NCI-H82 (cell line): ENCODE measurements at regions not wholly inside any gene's neighbourhood (a gene's known extent, or its start where the extent isn't known, plus 50 kb on each side); places are given as distances from the start of the nearest gene placed in this dataset.
"Not testable (repeated sequence)": the region's sequence is repeated elsewhere in the genome, so short reads cannot be mapped to it uniquely, and the experiment has no call there.

Experiments used
- DNase-seq: peaks from one replicate; lab custom pipeline; 2025; lab: John Stamatoyannopoulos, UW

GRCh38 chr14:83559721-83560120, 1970.2 kb upstream of the FLRT2 start:
- DNase-seq = no peak

- DNase-seq = peak; percentile 3
Measured at GRCh38 chr14:83561261-83561660, 1968.7 kb upstream of the FLRT2 start.

GRCh38 chr14:83566567-83566966, 1963.4 kb upstream of the FLRT2 start:
- no peak for DNase-seq

GRCh38 chr14:83568141-83568540, 1961.8 kb upstream of the FLRT2 start:
- no peak for DNase-seq

- peak; percentile 26 for DNase-seq
Measured at GRCh38 chr14:83575301-83575700, 1954.6 kb upstream of the FLRT2 start.

- no peak for DNase-seq
Measured at GRCh38 chr14:83583201-83583600, 1946.7 kb upstream of the FLRT2 start.

- no peak for DNase-seq
Measured at GRCh38 chr14:83594874-83595273, 1935.1 kb upstream of the FLRT2 start.

GRCh38 chr14:83607682-83608081, 1922.3 kb upstream of the FLRT2 start:
- no peak for DNase-seq

GRCh38 chr14:83611491-83611890, 1918.5 kb upstream of the FLRT2 start:
- DNase-seq = no peak

- no peak for DNase-seq
Measured at GRCh38 chr14:83611906-83612390, 1918.0 kb upstream of the FLRT2 start.

- peak; percentile 17 for DNase-seq
Measured at GRCh38 chr14:83614956-83615355, 1915.0 kb upstream of the FLRT2 start.

GRCh38 chr14:83624541-83624940, 1905.4 kb upstream of the FLRT2 start:
- DNase-seq = peak; percentile 71

- no peak for DNase-seq
Measured at GRCh38 chr14:83632375-83632774, 1897.6 kb upstream of the FLRT2 start.

- no peak for DNase-seq
Measured at GRCh38 chr14:83638748-83639504, 1891.0 kb upstream of the FLRT2 start.

- DNase-seq = not testable (repeated sequence)
Measured at GRCh38 chr14:83639505-83639875, 1890.5 kb upstream of the FLRT2 start.

GRCh38 chr14:83646228-83646627, 1883.7 kb upstream of the FLRT2 start:
- no peak for DNase-seq

- DNase-seq = no peak
Measured at GRCh38 chr14:83660597-83660996, 1869.3 kb upstream of the FLRT2 start.

- DNase-seq = no peak
Measured at GRCh38 chr14:83664389-83664788, 1865.6 kb upstream of the FLRT2 start.

GRCh38 chr14:83689265-83689664, 1840.7 kb upstream of the FLRT2 start:
- no peak for DNase-seq

- no peak for DNase-seq
Measured at GRCh38 chr14:83697099-83697498, 1832.8 kb upstream of the FLRT2 start.

- no peak for DNase-seq
Measured at GRCh38 chr14:83702619-83703018, 1827.3 kb upstream of the FLRT2 start.

GRCh38 chr14:83706231-83706954, 1823.6 kb upstream of the FLRT2 start:
- peak; percentile 7 for DNase-seq

- DNase-seq = no peak
Measured at GRCh38 chr14:83707056-83707455, 1822.9 kb upstream of the FLRT2 start.
